NB4 (cell line): ENCODE measurements at regions not wholly inside any gene's neighbourhood (a gene's known extent, or its start where the extent isn't known, plus 50 kb on each side); places are given as distances from the start of the nearest gene placed in this dataset.

Experiments
- CTCF ChIP-seq: IDR thresholded peaks from one replicate; pipeline ENCODE4 v1.5.1; 2012; ENCODE audit warnings: low read depth, low read length
- POLR2A ChIP-seq: IDR thresholded peaks from 2 replicates; pipeline ENCODE4 v1.6.1; 2011; ENCODE audit warnings: mild to moderate bottlenecking; ENCODE audit not compliant: insufficient read length; ENCODE audit errors: extremely low read depth

GRCh38 chr2:128409326-128410034 lies 90.8 kb upstream of the HS6ST1 start:
- TF ChIP-seq CTCF (no peak), POLR2A (no peak)
